ENCODE measurements at regions not wholly inside any gene's neighbourhood (a gene's known extent, or its start where the extent isn't known, plus 50 kb on each side); places are given as distances from the start of the nearest gene placed in this dataset.
A peak's percentile ranks its signal among the peaks of the same experiment; 100 is the strongest.

DNA sequence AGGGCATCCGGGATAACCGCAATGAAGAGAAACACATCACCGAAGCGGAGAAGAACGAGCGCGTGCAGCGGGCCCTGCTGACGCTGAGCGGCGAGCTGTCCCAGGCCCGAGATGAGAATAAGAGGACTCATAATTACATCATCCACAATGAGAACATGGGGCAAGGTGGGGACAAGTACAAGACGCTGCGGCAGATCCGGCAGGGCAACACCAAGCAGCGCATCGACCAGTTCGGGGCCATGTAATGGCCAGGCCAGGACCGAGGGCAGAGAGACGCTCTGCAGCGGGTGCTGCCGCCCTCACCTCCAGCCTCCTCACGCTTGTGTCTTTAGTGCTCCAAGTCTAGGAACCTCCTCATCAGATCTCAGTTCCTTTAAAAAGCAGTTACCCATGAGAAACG is 863.7 kb upstream of the ALCAM start:
- H3K4me3 ChIP-seq (ENCODE audit: low read length) = no peak overlapping the region
- TF ChIP-seq ZNF274 (IDR thresholded peaks at IDR 0.05; ENCODE audit: low read depth, low read length) = no peak

- H3K4me3 ChIP-seq (ENCODE audit: low read length) = no peak overlapping the region
- no peak for TF ChIP-seq ZNF274 (IDR thresholded peaks at IDR 0.05; ENCODE audit: low read depth, low read length)
These were observed 856.4 kb upstream of the ALCAM start for GRCh38 chr3:104510131-104510849.

- TF ChIP-seq ZNF274 (IDR thresholded peaks at IDR 0.05; ENCODE audit: low read depth, low read length) = no peak
- H3K4me3 ChIP-seq (ENCODE audit: low read length) = no peak overlapping the region
These were observed 852.3 kb upstream of the ALCAM start for GRCh38 chr3:104514371-104514770.

DNA sequence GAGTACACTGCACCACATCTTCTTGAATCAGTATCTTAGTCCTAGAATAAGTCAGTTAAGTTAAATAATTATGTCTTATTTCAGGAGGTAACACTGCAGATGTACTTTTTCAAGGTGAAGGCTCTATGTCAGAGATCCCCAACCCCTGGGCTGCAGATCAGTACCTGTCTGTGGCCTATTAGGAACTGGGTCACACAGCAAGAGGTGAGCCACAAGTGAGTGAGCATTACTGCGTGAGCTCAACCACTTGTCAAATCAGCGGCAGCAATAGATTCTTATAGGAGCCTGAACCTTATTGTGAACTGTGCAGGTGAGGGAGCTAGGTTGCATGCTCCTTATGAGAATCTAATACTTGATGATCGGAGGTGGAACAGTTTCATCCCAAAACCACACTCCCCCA is 851.9 kb upstream of the ALCAM start:
- no peak overlapping the region for H3K4me3 ChIP-seq (ENCODE audit: low read length)

DNA sequence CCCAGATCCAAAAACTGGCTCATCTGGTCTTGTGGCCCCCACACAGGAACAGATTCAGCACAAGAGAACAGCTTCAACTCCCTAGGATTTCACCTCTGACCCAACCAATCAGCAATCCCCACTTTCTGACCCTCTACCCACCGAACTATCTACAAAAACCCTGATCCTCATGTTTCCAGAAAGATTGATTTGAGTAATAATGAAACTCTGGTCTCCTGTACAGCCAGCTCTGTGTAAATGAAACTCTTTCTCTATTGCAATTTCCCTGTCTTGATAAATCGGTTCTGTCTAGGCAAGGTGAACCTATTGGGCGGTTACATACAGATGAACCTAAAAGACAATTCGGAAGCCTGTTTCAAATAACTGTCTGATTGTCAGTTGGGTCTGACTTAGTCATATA is 847.6 kb upstream of the ALCAM start:
- no peak overlapping the region for H3K4me3 ChIP-seq (ENCODE audit: low read length)
- no peak for TF ChIP-seq ZNF274 (IDR thresholded peaks at IDR 0.05; ENCODE audit: low read depth, low read length)

More for the DNA sequence above, 851.9 kb upstream of the ALCAM start:
- TF ChIP-seq ZNF274 (IDR thresholded peaks at IDR 0.05; ENCODE audit: low read depth, low read length) = no peak

DNA sequence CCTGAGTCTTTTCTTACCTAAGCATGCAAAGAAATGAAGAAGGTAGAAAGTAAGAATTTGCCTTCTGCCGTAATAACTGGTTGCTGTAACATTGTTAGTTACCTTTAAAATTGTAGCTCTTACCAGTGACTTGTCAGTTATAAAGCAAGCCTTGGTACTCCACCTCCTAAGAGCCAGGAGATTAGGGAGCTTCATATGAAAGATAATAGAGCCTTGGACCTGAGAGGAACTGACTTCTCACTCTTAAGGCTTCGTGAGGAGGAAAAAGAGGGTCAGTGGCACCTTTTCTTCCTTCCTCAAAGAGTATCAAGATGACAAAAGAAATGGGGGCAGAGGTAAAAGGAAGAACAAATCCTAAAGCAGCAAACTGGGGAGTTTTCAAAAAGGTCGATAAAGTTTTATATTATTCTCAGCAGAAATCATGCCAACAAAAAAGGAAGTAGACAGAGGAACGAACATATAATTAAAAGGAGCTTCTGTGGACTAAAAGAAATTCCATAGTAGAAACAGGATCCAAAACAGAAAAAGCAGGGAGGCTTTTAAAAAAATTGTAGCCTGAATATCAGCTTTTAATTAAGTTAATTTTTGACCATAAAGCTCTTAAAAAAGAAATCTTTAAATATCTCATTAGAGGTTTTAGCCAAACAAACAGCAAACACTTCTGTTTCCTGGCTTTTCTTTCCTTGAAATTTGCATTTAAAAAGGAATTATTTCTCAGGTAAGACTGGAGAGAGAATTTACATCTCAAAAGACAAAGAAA is 847.1 kb upstream of the ALCAM start:
- no peak overlapping the region for H3K4me3 ChIP-seq (ENCODE audit: low read length)
- TF ChIP-seq ZNF274 (IDR thresholded peaks at IDR 0.05; ENCODE audit: low read depth, low read length) = no peak

GRCh38 chr3:104520228-104520655 is 846.5 kb upstream of the ALCAM start:
- no peak overlapping the region for H3K4me3 ChIP-seq (ENCODE audit: low read length)

GRCh38 chr3:104521606-104522336 is 844.9 kb upstream of the ALCAM start:
- TF ChIP-seq ZNF274 (IDR thresholded peaks at IDR 0.05; ENCODE audit: low read depth, low read length) = no peak
- H3K4me3 ChIP-seq (ENCODE audit: low read length) = peak overlapping the region; percentile 53; the same call in 1 of the 2 replicates

More at GRCh38 chr3:104520228-104520655, 846.5 kb upstream of the ALCAM start:
- TF ChIP-seq ZNF274 (IDR thresholded peaks at IDR 0.05; ENCODE audit: low read depth, low read length) = no peak

DNA sequence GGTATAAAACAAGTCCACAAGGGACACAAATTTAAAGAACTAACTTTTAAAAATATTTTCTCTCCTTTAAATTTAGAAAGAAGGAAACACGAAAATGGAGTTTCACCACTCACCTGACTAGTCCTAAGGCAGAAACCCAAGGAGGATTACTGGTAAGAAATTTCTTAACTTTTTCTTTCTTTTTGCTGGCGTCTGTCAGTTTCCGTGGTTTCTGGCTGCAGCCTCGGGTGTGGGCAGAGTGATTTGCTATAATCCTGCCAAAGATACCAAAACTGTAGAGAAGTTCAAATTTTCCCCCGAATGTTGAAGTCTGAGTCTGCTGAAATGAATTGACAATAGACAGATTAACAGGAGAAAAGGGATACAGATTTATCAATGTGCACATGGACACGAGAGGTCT is 843.6 kb upstream of the ALCAM start:
- TF ChIP-seq ZNF274 (IDR thresholded peaks at IDR 0.05; ENCODE audit: low read depth, low read length) = no peak
- no peak overlapping the region; the same call in 1 of the 2 replicates for H3K4me3 ChIP-seq (ENCODE audit: low read length)

- TF ChIP-seq ZNF274 (IDR thresholded peaks at IDR 0.05; ENCODE audit: low read depth, low read length) = no peak
- H3K4me3 ChIP-seq (ENCODE audit: low read length) = no peak overlapping the region
These were observed 839.8 kb upstream of the ALCAM start for GRCh38 chr3:104526901-104527401.

DNA sequence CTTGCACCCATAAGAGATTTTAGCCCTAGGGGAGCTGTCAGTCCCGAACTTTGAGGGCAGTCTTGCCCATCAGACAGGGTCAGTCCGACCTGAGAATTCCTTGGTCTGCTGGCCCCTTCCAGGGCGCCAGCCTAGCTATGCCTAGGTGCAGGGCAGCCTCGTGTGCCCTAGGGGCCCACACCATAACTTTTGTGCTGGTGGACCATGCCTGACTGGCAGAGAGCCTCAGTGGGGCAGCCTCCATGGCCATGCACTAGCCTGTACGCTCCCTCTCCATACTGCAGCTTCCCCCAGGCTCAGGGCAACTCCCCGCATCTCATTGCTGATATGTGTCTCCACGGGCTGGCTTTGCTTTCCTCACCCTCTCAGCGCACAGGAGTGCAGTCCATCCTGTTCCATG is 835.8 kb upstream of the ALCAM start:
- H3K4me3 ChIP-seq (ENCODE audit: low read length) = no peak overlapping the region
- no peak for TF ChIP-seq ZNF274 (IDR thresholded peaks at IDR 0.05; ENCODE audit: low read depth, low read length)

DNA sequence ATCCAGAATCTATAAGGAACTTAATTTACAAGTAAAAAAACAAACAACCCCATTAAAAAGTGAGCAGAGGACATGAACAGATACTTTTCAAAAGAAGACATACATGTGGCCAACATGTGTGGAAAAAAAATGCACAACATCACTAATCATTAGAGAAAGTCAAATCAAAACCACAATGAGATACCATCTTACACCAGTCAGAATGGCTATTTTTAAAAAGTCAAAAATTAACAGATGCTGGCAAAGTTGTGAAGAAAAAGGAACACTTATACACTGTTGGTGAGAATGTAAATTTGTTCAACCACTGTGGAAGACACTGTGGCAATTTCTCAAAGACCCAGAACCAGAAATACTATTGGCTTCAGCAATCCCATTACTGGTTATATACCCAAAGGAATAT is 830.0 kb upstream of the ALCAM start:
- H3K4me3 ChIP-seq (ENCODE audit: low read length) = no peak overlapping the region
- TF ChIP-seq ZNF274 (IDR thresholded peaks at IDR 0.05; ENCODE audit: low read depth, low read length) = no peak

DNA sequence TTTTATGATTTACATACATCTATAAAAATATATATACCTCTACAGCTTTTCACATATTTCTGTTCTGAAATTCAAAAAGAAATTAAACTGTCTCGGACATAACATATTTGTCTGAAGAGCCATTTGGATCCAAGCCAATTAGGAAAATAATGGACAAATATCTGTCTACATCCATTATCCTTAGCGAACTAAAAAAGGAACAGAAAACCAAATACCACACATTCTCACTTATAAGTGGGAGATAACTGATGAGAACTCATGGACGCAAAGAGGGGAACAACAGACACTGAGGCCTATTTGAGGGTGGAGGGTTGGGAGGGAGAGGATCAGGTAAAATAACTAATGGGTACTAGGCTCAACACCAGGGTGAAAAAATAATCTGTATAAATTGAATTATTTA is 829.4 kb upstream of the ALCAM start:
- no peak overlapping the region for H3K4me3 ChIP-seq (ENCODE audit: low read length)
- TF ChIP-seq ZNF274 (IDR thresholded peaks at IDR 0.05; ENCODE audit: low read depth, low read length) = no peak

DNA sequence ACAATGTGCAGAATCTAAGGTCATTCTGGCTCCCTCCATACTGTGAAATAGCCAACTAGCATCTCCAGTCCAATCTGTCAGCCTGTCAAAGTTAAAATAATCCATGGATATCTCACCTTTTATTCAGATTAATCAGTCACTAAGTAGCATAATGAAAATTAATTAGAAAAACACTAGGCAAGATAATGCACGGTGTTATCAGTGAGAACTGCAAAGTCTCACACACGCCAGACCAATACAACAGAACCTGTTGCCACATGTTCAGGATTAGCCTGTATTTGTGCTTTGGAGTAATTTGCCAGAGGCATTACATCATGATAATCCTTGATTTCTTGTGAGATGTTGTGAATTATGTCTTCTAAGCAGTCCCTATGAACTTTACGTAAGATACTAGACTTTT is 820.4 kb upstream of the ALCAM start:
- no peak overlapping the region for H3K4me3 ChIP-seq (ENCODE audit: low read length)
- no peak for TF ChIP-seq ZNF274 (IDR thresholded peaks at IDR 0.05; ENCODE audit: low read depth, low read length)

Measured in GM08714 (cell line).